Fibroblast of lung (primary cell): ENCODE measurements at regions not wholly inside any gene's neighbourhood (a gene's known extent, or its start where the extent isn't known, plus 50 kb on each side); places are given as distances from the start of the nearest gene placed in this dataset.

Experiments
- DNase-seq, 2 donors: peaks; one replicate each; pipeline versions ENCODE4 v3.0.0 to v3.0.0-alpha.2; 2010; ENCODE audit warnings: low read depth in 2 of 2
- H2AFZ ChIP-seq: 2 replicates; pipeline ENCODE4 v1.5.1; 2012; ENCODE audit warnings: low read length, control low read depth, inconsistent platforms
- H3K27ac ChIP-seq: 2 replicates; pipeline ENCODE4 v1.5.1; 2011; ENCODE audit warnings: low read length, control low read depth; ENCODE audit not compliant: insufficient read depth
- H3K27me3 ChIP-seq: 2 replicates; pipeline ENCODE4 v1.5.1; 2011; ENCODE audit warnings: mild to moderate bottlenecking, low read length; ENCODE audit not compliant: control insufficient read depth, insufficient read depth
- H3K36me3 ChIP-seq: 2 replicates; pipeline ENCODE4 v1.5.1; 2011; ENCODE audit warnings: low read length; ENCODE audit not compliant: control insufficient read depth, insufficient read depth
- H3K4me1 ChIP-seq: 2 replicates; pipeline ENCODE4 v1.5.1; 2011; ENCODE audit warnings: low read length; ENCODE audit not compliant: control insufficient read depth, insufficient read depth; ENCODE audit errors: extremely low read depth
- H3K4me2 ChIP-seq: 2 replicates; pipeline ENCODE4 v1.5.1; 2011; ENCODE audit warnings: low read length, control low read depth; ENCODE audit not compliant: insufficient read depth; ENCODE audit errors: extremely low read depth
- H3K4me3 ChIP-seq, 4 experiments: fragments of 200-600 bp in 1 of 4; sonication (generic) in 1 of 4; replicated peaks in 1 of 4; 2 replicates each; pipeline ENCODE4 v1.5.1; 2011 to 2016; ENCODE audit warnings: low read length in 4 of 4, low read depth in 3 of 4, mild to moderate bottlenecking in 3 of 4, control low read depth in 2 of 4, inconsistent platforms in 1 of 4, mixed read lengths in 1 of 4; ENCODE audit not compliant: insufficient read depth in 1 of 4; ENCODE audit errors: control extremely low read depth in 1 of 4
- H3K79me2 ChIP-seq: 2 replicates; pipeline ENCODE4 v1.5.1; 2012; ENCODE audit warnings: mild to moderate bottlenecking, low read length, inconsistent platforms; ENCODE audit not compliant: control insufficient read depth, insufficient read depth
- H3K9ac ChIP-seq: 2 replicates; pipeline ENCODE4 v1.5.1; 2011; ENCODE audit warnings: mild to moderate bottlenecking, low read length, control low read depth; ENCODE audit not compliant: insufficient read depth
- H3K9me3 ChIP-seq: 2 replicates; pipeline ENCODE4 v1.5.1; 2012; ENCODE audit warnings: low read depth, low read length; ENCODE audit not compliant: control insufficient read depth, insufficient read depth
- H4K20me1 ChIP-seq: 2 replicates; pipeline ENCODE4 v1.5.1; 2011; ENCODE audit warnings: low read length; ENCODE audit not compliant: control insufficient read depth, insufficient read depth; ENCODE audit errors: extremely low read depth
- EZH2 ChIP-seq: IDR thresholded peaks from 2 replicates; pipeline ENCODE4 v1.5.1; 2012; ENCODE audit warnings: low read length, control low read depth, mild to moderate bottlenecking; ENCODE audit errors: missing control alignments
- TF ChIP-seq, protein P1 (sequence below), 2 donors: IDR thresholded peaks in 1 of 2; conservative IDR thresholded peaks in 1 of 2; 1 replicate in 1 of 2; 2 replicates in 1 of 2; pipeline ENCODE4 v1.5.1; 2011 to 2012; ENCODE audit warnings: low read length in 2 of 2, control low read depth in 1 of 2, inconsistent platforms in 1 of 2, low read depth in 1 of 2, mild to moderate bottlenecking in 1 of 2

GRCh38 chrX:9253211-9253610, 211.6 kb upstream of the TBL1X start:
- no peak for DNase-seq
- H3K4me1 ChIP-seq: no peaks in the 10 kb centered on the region
- H3K9ac ChIP-seq: no peak overlapping the region
- TF ChIP-seq EZH2: no peak
- H4K20me1 ChIP-seq: no peaks in the 10 kb centered on the region
- no peaks in the 10 kb centered on the region for H3K36me3 ChIP-seq
- H3K27ac ChIP-seq: no peak overlapping the region
- no peak overlapping the region for H3K4me2 ChIP-seq
- H3K4me3 ChIP-seq: no peak overlapping the region
- H3K9me3 ChIP-seq: no peaks in the 10 kb centered on the region
- no peaks in the 10 kb centered on the region for H3K79me2 ChIP-seq
- no peaks in the 10 kb centered on the region for H3K27me3 ChIP-seq
- no peak overlapping the region for H2AFZ ChIP-seq

DNA sequence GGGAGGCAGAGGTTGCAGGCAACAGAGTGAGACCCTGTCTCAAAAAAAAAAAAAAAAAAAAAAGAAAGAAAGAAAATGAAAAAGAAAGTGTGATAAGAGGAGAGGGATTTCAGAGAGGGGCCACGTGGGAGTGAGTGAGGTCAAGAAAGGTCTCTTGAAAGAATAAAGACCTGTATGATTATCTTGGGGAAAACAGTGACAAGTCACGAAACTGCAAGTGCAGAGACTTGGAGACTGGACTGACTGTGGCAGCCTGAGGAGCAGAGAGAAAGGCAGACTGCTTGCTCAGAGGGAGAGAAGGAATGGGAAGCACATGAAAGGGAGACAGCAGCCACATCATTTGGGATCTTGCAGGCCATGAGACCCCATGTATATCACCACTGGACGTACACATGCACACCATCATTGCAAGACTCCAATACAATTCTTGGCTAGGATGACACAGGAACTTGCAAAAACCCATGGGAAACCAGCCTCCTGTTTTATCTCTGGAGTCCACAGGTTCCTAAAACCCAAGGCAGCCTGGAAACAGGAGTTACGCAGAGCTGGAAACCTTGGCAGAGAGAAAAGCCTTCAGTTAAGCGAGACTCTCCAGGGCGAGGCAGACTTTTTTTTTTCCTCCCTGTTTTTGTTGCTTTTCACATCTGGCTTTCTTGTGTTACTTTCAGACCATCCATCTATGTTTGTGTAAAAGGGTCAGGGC, 207.0 kb upstream of the TBL1X start:
- no peaks in the 10 kb centered on the region for H3K79me2 ChIP-seq
- no peaks in the 10 kb centered on the region for H3K4me1 ChIP-seq
- H3K27ac ChIP-seq: no peak overlapping the region
- H2AFZ ChIP-seq: no peak overlapping the region
- DNase-seq: no peak
- no peak overlapping the region for H3K4me3 ChIP-seq
- H3K4me2 ChIP-seq: no peak overlapping the region
- no peak overlapping the region for H3K9ac ChIP-seq
- no peaks in the 10 kb centered on the region for H3K9me3 ChIP-seq
- H4K20me1 ChIP-seq: no peaks in the 10 kb centered on the region
- no peaks in the 10 kb centered on the region for H3K36me3 ChIP-seq
- H3K27me3 ChIP-seq: no peaks in the 10 kb centered on the region
- TF ChIP-seq, protein P1, sequence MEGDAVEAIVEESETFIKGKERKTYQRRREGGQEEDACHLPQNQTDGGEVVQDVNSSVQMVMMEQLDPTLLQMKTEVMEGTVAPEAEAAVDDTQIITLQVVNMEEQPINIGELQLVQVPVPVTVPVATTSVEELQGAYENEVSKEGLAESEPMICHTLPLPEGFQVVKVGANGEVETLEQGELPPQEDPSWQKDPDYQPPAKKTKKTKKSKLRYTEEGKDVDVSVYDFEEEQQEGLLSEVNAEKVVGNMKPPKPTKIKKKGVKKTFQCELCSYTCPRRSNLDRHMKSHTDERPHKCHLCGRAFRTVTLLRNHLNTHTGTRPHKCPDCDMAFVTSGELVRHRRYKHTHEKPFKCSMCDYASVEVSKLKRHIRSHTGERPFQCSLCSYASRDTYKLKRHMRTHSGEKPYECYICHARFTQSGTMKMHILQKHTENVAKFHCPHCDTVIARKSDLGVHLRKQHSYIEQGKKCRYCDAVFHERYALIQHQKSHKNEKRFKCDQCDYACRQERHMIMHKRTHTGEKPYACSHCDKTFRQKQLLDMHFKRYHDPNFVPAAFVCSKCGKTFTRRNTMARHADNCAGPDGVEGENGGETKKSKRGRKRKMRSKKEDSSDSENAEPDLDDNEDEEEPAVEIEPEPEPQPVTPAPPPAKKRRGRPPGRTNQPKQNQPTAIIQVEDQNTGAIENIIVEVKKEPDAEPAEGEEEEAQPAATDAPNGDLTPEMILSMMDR (conservative IDR thresholded peaks at IDR 0.05 in 1 of 2, IDR thresholded peaks at IDR 0.05 in 1 of 2; ENCODE audit: low read depth in 1 of 2, low read length in 2 of 2): no peak
- no peak for TF ChIP-seq EZH2

DNA sequence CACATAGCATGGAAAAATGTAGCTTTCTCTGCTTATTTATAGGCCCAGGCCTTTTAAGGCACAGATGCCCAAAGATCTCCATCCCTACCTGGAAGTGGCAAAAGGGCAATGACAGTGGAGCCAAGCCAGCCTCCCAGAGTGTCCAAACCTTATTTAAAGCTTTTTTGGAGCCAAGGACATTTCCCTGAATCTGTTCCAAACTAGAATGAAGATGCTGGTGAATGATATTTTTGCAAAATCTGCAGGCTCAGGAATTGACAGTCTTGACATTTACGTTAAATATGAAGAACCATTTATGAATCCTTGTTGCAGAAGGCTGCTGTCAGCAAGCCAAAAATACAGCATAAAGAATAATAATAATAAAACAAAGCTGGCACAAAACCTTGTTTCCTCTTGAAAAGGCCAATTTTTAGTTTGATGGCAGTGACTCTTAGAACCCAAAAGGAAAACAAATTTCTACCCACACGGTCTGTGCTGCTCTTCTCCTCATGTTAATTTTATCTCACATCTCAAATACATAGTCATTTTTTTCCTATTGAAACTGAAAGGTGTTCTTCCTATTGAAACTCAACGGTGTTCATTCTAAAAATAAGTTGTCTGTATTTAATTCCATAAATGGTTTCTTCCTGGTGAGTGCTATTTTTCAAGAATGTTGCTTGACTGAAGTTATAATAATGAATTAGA, 206.3 kb upstream of the TBL1X start:
- no peaks in the 10 kb centered on the region for H4K20me1 ChIP-seq
- no peak for TF ChIP-seq EZH2
- TF ChIP-seq, protein P1 (conservative IDR thresholded peaks at IDR 0.05 in 1 of 2, IDR thresholded peaks at IDR 0.05 in 1 of 2; ENCODE audit: low read depth in 1 of 2, low read length in 2 of 2): no peak
- no peak for DNase-seq
- H3K4me2 ChIP-seq: no peak overlapping the region
- H3K36me3 ChIP-seq: no peaks in the 10 kb centered on the region
- no peaks in the 10 kb centered on the region for H3K9me3 ChIP-seq
- H2AFZ ChIP-seq: no peak overlapping the region
- no peaks in the 10 kb centered on the region for H3K79me2 ChIP-seq
- no peak overlapping the region for H3K27ac ChIP-seq
- H3K4me3 ChIP-seq: no peak overlapping the region
- H3K4me1 ChIP-seq: no peaks in the 10 kb centered on the region
- H3K27me3 ChIP-seq: no peaks in the 10 kb centered on the region
- no peak overlapping the region for H3K9ac ChIP-seq
